A673 (cell line): ENCODE measurements at regions not wholly inside any gene's neighbourhood (a gene's known extent, or its start where the extent isn't known, plus 50 kb on each side); places are given as distances from the start of the nearest gene placed in this dataset.

Experiments used
- EZH2 ChIP-seq: fragments of 200-600 bp; sonication (generic); IDR thresholded peaks from 2 replicates; pipeline ENCODE4 v1.6.1; 2017; ENCODE audit warnings: borderline replicate concordance, low read depth, mild to moderate bottlenecking, mixed read lengths, antibody characterized with exemption, low read length; ENCODE audit not compliant: poor library complexity, severe bottlenecking
- TF ChIP-seq, protein P1 (sequence below): fragments of 300-800, 200-600 bp; sonication (generic); conservative IDR thresholded peaks from 2 replicates; pipeline ENCODE4 v1.5.1; 2017; ENCODE audit warnings: low read depth, mild to moderate bottlenecking, antibody characterized with exemption, low read length, moderate library complexity, mixed read lengths

DNA sequence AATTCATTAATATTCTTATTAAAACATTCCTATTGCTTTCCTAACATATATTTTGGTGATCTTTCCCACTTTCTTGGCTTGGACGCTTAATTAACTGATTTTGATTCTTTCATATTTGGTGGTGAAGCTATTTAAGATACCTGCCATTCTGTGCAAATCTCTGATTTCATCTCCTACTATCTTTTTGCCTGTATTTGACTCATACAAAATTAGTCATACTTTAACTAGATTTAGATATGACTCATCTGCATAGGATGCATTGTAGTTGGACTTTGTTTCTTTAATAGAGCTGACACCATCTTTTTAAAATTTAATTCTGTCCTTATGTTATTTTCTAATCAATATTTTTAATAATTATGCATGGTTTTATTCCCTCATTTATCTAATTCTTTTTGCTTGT is 93.8 kb upstream of the PLPPR4 start:
- no peak for TF ChIP-seq EZH2
- TF ChIP-seq, protein P1, sequence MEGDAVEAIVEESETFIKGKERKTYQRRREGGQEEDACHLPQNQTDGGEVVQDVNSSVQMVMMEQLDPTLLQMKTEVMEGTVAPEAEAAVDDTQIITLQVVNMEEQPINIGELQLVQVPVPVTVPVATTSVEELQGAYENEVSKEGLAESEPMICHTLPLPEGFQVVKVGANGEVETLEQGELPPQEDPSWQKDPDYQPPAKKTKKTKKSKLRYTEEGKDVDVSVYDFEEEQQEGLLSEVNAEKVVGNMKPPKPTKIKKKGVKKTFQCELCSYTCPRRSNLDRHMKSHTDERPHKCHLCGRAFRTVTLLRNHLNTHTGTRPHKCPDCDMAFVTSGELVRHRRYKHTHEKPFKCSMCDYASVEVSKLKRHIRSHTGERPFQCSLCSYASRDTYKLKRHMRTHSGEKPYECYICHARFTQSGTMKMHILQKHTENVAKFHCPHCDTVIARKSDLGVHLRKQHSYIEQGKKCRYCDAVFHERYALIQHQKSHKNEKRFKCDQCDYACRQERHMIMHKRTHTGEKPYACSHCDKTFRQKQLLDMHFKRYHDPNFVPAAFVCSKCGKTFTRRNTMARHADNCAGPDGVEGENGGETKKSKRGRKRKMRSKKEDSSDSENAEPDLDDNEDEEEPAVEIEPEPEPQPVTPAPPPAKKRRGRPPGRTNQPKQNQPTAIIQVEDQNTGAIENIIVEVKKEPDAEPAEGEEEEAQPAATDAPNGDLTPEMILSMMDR = no peak
